ENCODE measurements at regions not wholly inside any gene's neighbourhood (a gene's known extent, or its start where the extent isn't known, plus 50 kb on each side); places are given as distances from the start of the nearest gene placed in this dataset.

- no peak for TF ChIP-seq REST (IDR thresholded peaks at IDR 0.05; ENCODE audit: insufficient read depth in 1 of 2, low read depth in 2 of 2, low read length in 2 of 2)
- TF ChIP-seq SIN3A (IDR thresholded peaks at IDR 0.05; ENCODE audit: borderline replicate concordance, insufficient read depth, low read length) = no peak
- no peak for TF ChIP-seq TAF1 (IDR thresholded peaks at IDR 0.05; ENCODE audit: borderline replicate concordance, insufficient read depth, low read length)
- TF ChIP-seq FOXP2 (optimal IDR thresholded peaks at IDR 0.05; ENCODE audit: borderline replicate concordance, extremely low read depth, extremely low read length, insufficient read depth) = no peak
- TF ChIP-seq POLR2AphosphoS5 (IDR thresholded peaks at IDR 0.05; ENCODE audit: low read depth, low read length) = no peak
Observed at GRCh38 chr15:47964229-47964628, 156.6 kb upstream of the SLC24A5 start.

- TF ChIP-seq SIN3A (IDR thresholded peaks at IDR 0.05; ENCODE audit: borderline replicate concordance, insufficient read depth, low read length) (no peak), REST (IDR thresholded peaks at IDR 0.05; ENCODE audit: insufficient read depth in 1 of 2, low read depth in 2 of 2, low read length in 2 of 2) (no peak), FOXP2 (optimal IDR thresholded peaks at IDR 0.05; ENCODE audit: borderline replicate concordance, extremely low read depth, extremely low read length, insufficient read depth) (no peak), TAF1 (IDR thresholded peaks at IDR 0.05; ENCODE audit: borderline replicate concordance, insufficient read depth, low read length) (no peak), POLR2AphosphoS5 (IDR thresholded peaks at IDR 0.05; ENCODE audit: low read depth, low read length) (no peak)
Observed at GRCh38 chr15:47965297-47965696, 155.5 kb upstream of the SLC24A5 start.

- TF ChIP-seq POLR2AphosphoS5 (IDR thresholded peaks at IDR 0.05; ENCODE audit: low read depth, low read length) = no peak
- TF ChIP-seq FOXP2 (optimal IDR thresholded peaks at IDR 0.05; ENCODE audit: borderline replicate concordance, extremely low read depth, extremely low read length, insufficient read depth) = no peak
- TF ChIP-seq SIN3A (IDR thresholded peaks at IDR 0.05; ENCODE audit: borderline replicate concordance, insufficient read depth, low read length) = no peak
- TF ChIP-seq REST (IDR thresholded peaks at IDR 0.05; ENCODE audit: insufficient read depth in 1 of 2, low read depth in 2 of 2, low read length in 2 of 2) = no peak
- no peak for TF ChIP-seq TAF1 (IDR thresholded peaks at IDR 0.05; ENCODE audit: borderline replicate concordance, insufficient read depth, low read length)
Observed at GRCh38 chr15:47968593-47968992, 152.2 kb upstream of the SLC24A5 start.

- TF ChIP-seq TAF1 (IDR thresholded peaks at IDR 0.05; ENCODE audit: borderline replicate concordance, insufficient read depth, low read length) (no peak), SIN3A (IDR thresholded peaks at IDR 0.05; ENCODE audit: borderline replicate concordance, insufficient read depth, low read length) (no peak), REST (IDR thresholded peaks at IDR 0.05; ENCODE audit: insufficient read depth in 1 of 2, low read depth in 2 of 2, low read length in 2 of 2) (no peak), POLR2AphosphoS5 (IDR thresholded peaks at IDR 0.05; ENCODE audit: low read depth, low read length) (no peak), FOXP2 (optimal IDR thresholded peaks at IDR 0.05; ENCODE audit: borderline replicate concordance, extremely low read depth, extremely low read length, insufficient read depth) (no peak)
Observed at GRCh38 chr15:47971637-47972036, 149.2 kb upstream of the SLC24A5 start.

GRCh38 chr15:47972738-47973137 is 148.1 kb upstream of the SLC24A5 start:
- TF ChIP-seq POLR2AphosphoS5 (IDR thresholded peaks at IDR 0.05; ENCODE audit: low read depth, low read length) = no peak
- TF ChIP-seq REST (IDR thresholded peaks at IDR 0.05; ENCODE audit: insufficient read depth in 1 of 2, low read depth in 2 of 2, low read length in 2 of 2) = no peak
- no peak for TF ChIP-seq SIN3A (IDR thresholded peaks at IDR 0.05; ENCODE audit: borderline replicate concordance, insufficient read depth, low read length)
- no peak for TF ChIP-seq TAF1 (IDR thresholded peaks at IDR 0.05; ENCODE audit: borderline replicate concordance, insufficient read depth, low read length)
- TF ChIP-seq FOXP2 (optimal IDR thresholded peaks at IDR 0.05; ENCODE audit: borderline replicate concordance, extremely low read depth, extremely low read length, insufficient read depth) = no peak

All from PFSK-1 (cell line).